DND-41 (cell line): ENCODE measurements at regions not wholly inside any gene's neighbourhood (a gene's known extent, or its start where the extent isn't known, plus 50 kb on each side); places are given as distances from the start of the nearest gene placed in this dataset.

ENCODE experiments used
- ATAC-seq: fragments of 200-7000 bp; cut with Tn5 transposase; 3 replicates; pipeline ENCODE4 v1.9.1; 2021; ENCODE audit warnings: low read depth; ENCODE audit not compliant: insufficient read depth
- DNase-seq: peaks from one replicate; pipeline ENCODE4 v3.0.0-alpha.2; 2020
- H2AFZ ChIP-seq: 2 replicates; pipeline ENCODE4 v1.6.0; 2012; ENCODE audit warnings: low read depth, low read length
- H3K27ac ChIP-seq: 2 replicates; pipeline ENCODE4 v1.5.1; 2012; ENCODE audit warnings: low read length, inconsistent platforms
- H3K27me3 ChIP-seq: fragments of 200-600 bp; sonication (generic); 2 replicates; pipeline ENCODE4 v1.6.0; 2012; ENCODE audit warnings: low read length, mild to moderate bottlenecking, inconsistent platforms; ENCODE audit not compliant: insufficient read depth, poor library complexity
- H3K36me3 ChIP-seq: 2 replicates; pipeline ENCODE4 v1.5.1; 2012; ENCODE audit warnings: low read length, inconsistent platforms; ENCODE audit not compliant: insufficient read depth
- H3K4me1 ChIP-seq: 2 replicates; pipeline ENCODE4 v1.5.1; 2012; ENCODE audit warnings: mild to moderate bottlenecking, low read length; ENCODE audit not compliant: insufficient read depth
- H3K4me2 ChIP-seq: 2 replicates; pipeline ENCODE4 v1.6.0; 2012; ENCODE audit warnings: mild to moderate bottlenecking, moderate library complexity, low read length, inconsistent platforms; ENCODE audit not compliant: insufficient read depth
- H3K4me3 ChIP-seq, 2 experiments: fragments of 200-600 bp in 1 of 2; shearing (Covaris generic) in 1 of 2; 2 replicates each; pipeline ENCODE4 v1.5.1; 2012 to 2016; ENCODE audit warnings: inconsistent platforms in 2 of 2, low read length in 2 of 2, mild to moderate bottlenecking in 2 of 2, low read depth in 1 of 2, moderate library complexity in 1 of 2
- H3K79me2 ChIP-seq: 2 replicates; pipeline ENCODE4 v1.6.0; 2012; ENCODE audit warnings: low read length, inconsistent platforms; ENCODE audit not compliant: insufficient read depth
- H3K9ac ChIP-seq: 2 replicates; pipeline ENCODE4 v1.6.0; 2012; ENCODE audit warnings: low read depth, mild to moderate bottlenecking, inconsistent platforms, low read length, moderate library complexity
- H3K9me3 ChIP-seq: 2 replicates; pipeline ENCODE4 v1.5.1; 2012; ENCODE audit warnings: low read length, moderate library complexity, mild to moderate bottlenecking, inconsistent platforms; ENCODE audit not compliant: insufficient read depth, severe bottlenecking
- H4K20me1 ChIP-seq: 2 replicates; pipeline ENCODE4 v1.6.0; 2012; ENCODE audit warnings: low read length; ENCODE audit not compliant: insufficient read depth
- EZH2 ChIP-seq: IDR thresholded peaks from 3 replicates; pipeline ENCODE4 v1.6.1; 2012; ENCODE audit warnings: borderline replicate concordance, low read depth, mild to moderate bottlenecking, moderate library complexity, low read length, inconsistent platforms; ENCODE audit not compliant: severe bottlenecking
- TF ChIP-seq, protein P1 (sequence below): IDR thresholded peaks from 2 replicates; pipeline ENCODE4 v1.5.1; 2012; ENCODE audit warnings: borderline replicate concordance, low read length, moderate library complexity, mild to moderate bottlenecking; ENCODE audit not compliant: poor library complexity, severe bottlenecking; ENCODE audit errors: extremely low read depth

GRCh38 chr4:138838251-138838650, 177.3 kb upstream of the NOCT start:
- DNase-seq = no peak
- TF ChIP-seq EZH2 = no peak
- TF ChIP-seq, protein P1, sequence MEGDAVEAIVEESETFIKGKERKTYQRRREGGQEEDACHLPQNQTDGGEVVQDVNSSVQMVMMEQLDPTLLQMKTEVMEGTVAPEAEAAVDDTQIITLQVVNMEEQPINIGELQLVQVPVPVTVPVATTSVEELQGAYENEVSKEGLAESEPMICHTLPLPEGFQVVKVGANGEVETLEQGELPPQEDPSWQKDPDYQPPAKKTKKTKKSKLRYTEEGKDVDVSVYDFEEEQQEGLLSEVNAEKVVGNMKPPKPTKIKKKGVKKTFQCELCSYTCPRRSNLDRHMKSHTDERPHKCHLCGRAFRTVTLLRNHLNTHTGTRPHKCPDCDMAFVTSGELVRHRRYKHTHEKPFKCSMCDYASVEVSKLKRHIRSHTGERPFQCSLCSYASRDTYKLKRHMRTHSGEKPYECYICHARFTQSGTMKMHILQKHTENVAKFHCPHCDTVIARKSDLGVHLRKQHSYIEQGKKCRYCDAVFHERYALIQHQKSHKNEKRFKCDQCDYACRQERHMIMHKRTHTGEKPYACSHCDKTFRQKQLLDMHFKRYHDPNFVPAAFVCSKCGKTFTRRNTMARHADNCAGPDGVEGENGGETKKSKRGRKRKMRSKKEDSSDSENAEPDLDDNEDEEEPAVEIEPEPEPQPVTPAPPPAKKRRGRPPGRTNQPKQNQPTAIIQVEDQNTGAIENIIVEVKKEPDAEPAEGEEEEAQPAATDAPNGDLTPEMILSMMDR = no peak

GRCh38 chr4:138835832-138836533, 179.6 kb upstream of the NOCT start:
- H3K4me2 ChIP-seq = no peak overlapping the region
- peaks cover 4% of the 10 kb centered on the region for H3K27me3 ChIP-seq
- no peak overlapping the region for H3K4me3 ChIP-seq
- no peaks in the 10 kb centered on the region for H4K20me1 ChIP-seq
- DNase-seq (no peak), ATAC-seq (no peak)
- no peaks in the 10 kb centered on the region for H3K36me3 ChIP-seq
- H3K9me3 ChIP-seq = no peaks in the 10 kb centered on the region
- no peak overlapping the region for H2AFZ ChIP-seq
- H3K4me1 ChIP-seq = no peaks in the 10 kb centered on the region
- H3K27ac ChIP-seq = no peak overlapping the region
- no peaks in the 10 kb centered on the region for H3K79me2 ChIP-seq
- TF ChIP-seq, protein P1 = no peak
- no peak overlapping the region for H3K9ac ChIP-seq

More at GRCh38 chr4:138838251-138838650, 177.3 kb upstream of the NOCT start:
- Histone ChIP-seq H2AFZ (no peak overlapping the region), H3K4me1 (no peaks in the 10 kb centered on the region), H3K4me3 (no peak overlapping the region), H3K27ac (no peak overlapping the region), H3K79me2 (no peaks in the 10 kb centered on the region), H4K20me1 (no peaks in the 10 kb centered on the region), H3K9me3 (no peaks in the 10 kb centered on the region), H3K27me3 (peaks cover 4% of the 10 kb centered on the region), H3K36me3 (no peaks in the 10 kb centered on the region), H3K9ac (no peak overlapping the region), H3K4me2 (no peak overlapping the region)
- no peak for ATAC-seq

DNA sequence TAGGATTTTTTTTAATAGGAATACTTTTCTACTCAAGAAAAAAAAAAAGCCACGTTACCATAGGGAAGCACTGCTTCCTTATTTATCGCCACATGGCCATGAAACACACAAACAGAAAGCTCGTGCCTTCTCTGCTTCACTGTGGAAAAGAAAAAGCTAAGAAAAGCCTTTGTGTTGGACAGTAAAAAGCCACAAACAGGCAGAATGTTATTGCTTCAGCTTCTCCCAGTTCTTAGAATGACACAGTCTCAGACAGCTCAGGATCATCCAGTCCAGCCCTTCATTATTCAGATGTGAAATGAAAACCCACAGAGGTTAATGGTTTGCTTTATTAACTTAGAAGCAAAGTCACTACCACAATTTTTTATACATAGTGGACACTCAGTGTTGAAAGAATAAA, 181.6 kb upstream of the NOCT start:
- Histone ChIP-seq H3K27ac (no peak overlapping the region), H3K4me1 (no peaks in the 10 kb centered on the region), H3K36me3 (no peaks in the 10 kb centered on the region), H3K9ac (no peak overlapping the region), H3K9me3 (no peaks in the 10 kb centered on the region), H3K4me2 (no peak overlapping the region), H2AFZ (no peak overlapping the region), H4K20me1 (no peaks in the 10 kb centered on the region), H3K4me3 (no peak overlapping the region), H3K79me2 (no peaks in the 10 kb centered on the region), H3K27me3 (no peaks in the 10 kb centered on the region)
- no peak for ATAC-seq
- no peak for DNase-seq
- TF ChIP-seq EZH2 = no peak
- TF ChIP-seq, protein P1 = no peak

DNA sequence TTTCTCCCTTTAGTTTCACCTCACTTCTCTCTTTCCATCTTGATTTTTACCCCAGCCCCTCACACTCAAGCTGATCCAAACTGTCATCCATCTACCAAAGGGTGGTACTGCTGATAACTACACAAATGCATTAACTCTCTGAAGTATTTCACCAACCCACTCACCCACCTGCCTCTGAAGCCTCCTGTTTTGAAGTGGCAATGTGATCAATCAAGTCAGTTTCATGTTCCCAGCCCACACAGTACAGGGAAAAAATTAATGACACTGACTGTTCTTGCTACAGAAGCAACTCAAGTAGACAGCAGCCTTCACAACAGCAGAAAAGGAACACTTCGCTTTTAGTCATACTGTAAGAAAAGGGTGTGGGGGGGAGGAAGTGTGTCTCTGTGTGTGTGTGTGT, 183.0 kb upstream of the NOCT start:
- no peak for ATAC-seq
- TF ChIP-seq, protein P1 = no peak
- TF ChIP-seq EZH2 = no peak
- no peaks in the 10 kb centered on the region for H3K4me1 ChIP-seq
- no peaks in the 10 kb centered on the region for H4K20me1 ChIP-seq
- H3K4me2 ChIP-seq = no peak overlapping the region
- DNase-seq = no peak
- H3K27me3 ChIP-seq = no peaks in the 10 kb centered on the region
- H2AFZ ChIP-seq = no peak overlapping the region
- H3K9ac ChIP-seq = no peak overlapping the region
- no peaks in the 10 kb centered on the region for H3K9me3 ChIP-seq
- no peaks in the 10 kb centered on the region for H3K79me2 ChIP-seq
- no peaks in the 10 kb centered on the region for H3K36me3 ChIP-seq
- no peak overlapping the region for H3K27ac ChIP-seq
- H3K4me3 ChIP-seq = no peak overlapping the region
